ENCODE measurements at regions not wholly inside any gene's neighbourhood (a gene's known extent, or its start where the extent isn't known, plus 50 kb on each side); places are given as distances from the start of the nearest gene placed in this dataset.

- no peak for DNase-seq
- intact Hi-C loops (cut with DNase I) = no loop called here
- H3K27ac ChIP-seq = no peak overlapping the region
- TF ChIP-seq CTCF (IDR thresholded peaks at IDR 0.05) = no peak
- H3K9me3 ChIP-seq = no peaks in the 10 kb centered on the region
- H3K4me3 ChIP-seq = no peak overlapping the region
- no peaks in the 10 kb centered on the region for H3K36me3 ChIP-seq
- H3K4me1 ChIP-seq = no peaks in the 10 kb centered on the region
- no peak overlapping the region for H3K9ac ChIP-seq (ENCODE audit: low read depth in 2 of 2, low read length in 2 of 2)
- H3K27me3 ChIP-seq = no peaks in the 10 kb centered on the region
These were observed 152.5 kb upstream of the APCDD1 start for GRCh38 chr18:10301831-10302483.

- no peaks in the 10 kb centered on the region for H3K4me1 ChIP-seq
- no peaks in the 10 kb centered on the region for H3K9me3 ChIP-seq
- TF ChIP-seq CTCF (IDR thresholded peaks at IDR 0.05) = no peak
- no peak for DNase-seq
- intact Hi-C loops (cut with DNase I) = no loop called here
- H3K27ac ChIP-seq = no peak overlapping the region
- no peak overlapping the region for H3K4me3 ChIP-seq
- no peaks in the 10 kb centered on the region for H3K36me3 ChIP-seq
- no peak overlapping the region for H3K9ac ChIP-seq (ENCODE audit: low read depth in 2 of 2, low read length in 2 of 2)
- H3K27me3 ChIP-seq = no peaks in the 10 kb centered on the region
These were observed 151.3 kb upstream of the APCDD1 start for GRCh38 chr18:10303171-10303570.

- no peaks in the 10 kb centered on the region for H3K4me1 ChIP-seq
- H3K4me3 ChIP-seq = no peak overlapping the region
- no peaks in the 10 kb centered on the region for H3K9me3 ChIP-seq
- TF ChIP-seq CTCF (IDR thresholded peaks at IDR 0.05) = no peak
- no peaks in the 10 kb centered on the region for H3K27me3 ChIP-seq
- no peak overlapping the region for H3K27ac ChIP-seq
- peak; percentile 23 for DNase-seq
- H3K36me3 ChIP-seq = no peaks in the 10 kb centered on the region
- H3K9ac ChIP-seq (ENCODE audit: low read depth in 2 of 2, low read length in 2 of 2) = no peak overlapping the region
- intact Hi-C loops (cut with DNase I) = no loop called here
These were observed 149.6 kb upstream of the APCDD1 start for GRCh38 chr18:10304853-10305252.

GRCh38 chr18:10306779-10307178 is 147.7 kb upstream of the APCDD1 start:
- no peaks in the 10 kb centered on the region for H3K9me3 ChIP-seq
- H3K4me1 ChIP-seq = no peaks in the 10 kb centered on the region
- no peaks in the 10 kb centered on the region for H3K27me3 ChIP-seq
- no peak overlapping the region for H3K27ac ChIP-seq
- no peak overlapping the region for H3K9ac ChIP-seq (ENCODE audit: low read depth in 2 of 2, low read length in 2 of 2)
- H3K36me3 ChIP-seq = no peaks in the 10 kb centered on the region
- H3K4me3 ChIP-seq = no peak overlapping the region
- no peak for TF ChIP-seq CTCF (IDR thresholded peaks at IDR 0.05)
- intact Hi-C loops (cut with DNase I) = no loop called here
- DNase-seq = no peak

GRCh38 chr18:10308154-10308553 is 146.3 kb upstream of the APCDD1 start:
- H3K4me3 ChIP-seq = no peak overlapping the region
- no peak overlapping the region for H3K27ac ChIP-seq
- intact Hi-C loops (cut with DNase I) = no loop called here
- H3K9me3 ChIP-seq = no peaks in the 10 kb centered on the region
- no peak overlapping the region for H3K9ac ChIP-seq (ENCODE audit: low read depth in 2 of 2, low read length in 2 of 2)
- DNase-seq = no peak
- H3K36me3 ChIP-seq = no peaks in the 10 kb centered on the region
- no peak for TF ChIP-seq CTCF (IDR thresholded peaks at IDR 0.05)
- no peaks in the 10 kb centered on the region for H3K27me3 ChIP-seq
- no peaks in the 10 kb centered on the region for H3K4me1 ChIP-seq

Data from colonic mucosa (tissue), 4 donors.